Muscle layer of colon (tissue), 2 donors: ENCODE measurements at regions not wholly inside any gene's neighbourhood (a gene's known extent, or its start where the extent isn't known, plus 50 kb on each side); places are given as distances from the start of the nearest gene placed in this dataset.

Experiments
- H3K27ac ChIP-seq: one replicate; pipeline ENCODE4 v1.7.0; 2013; ENCODE audit warnings: low read depth, mild to moderate bottlenecking, low read length, moderate library complexity
- H3K27me3 ChIP-seq, 2 donors: one replicate each; pipeline ENCODE4 v1.7.0; 2013; ENCODE audit warnings: low read length in 2 of 2, mild to moderate bottlenecking in 2 of 2; ENCODE audit not compliant: insufficient read depth in 2 of 2, control insufficient read depth in 1 of 2
- H3K36me3 ChIP-seq: one replicate; pipeline ENCODE4 v1.7.0; 2013; ENCODE audit warnings: mild to moderate bottlenecking, low read length; ENCODE audit not compliant: insufficient read depth
- H3K4me1 ChIP-seq: one replicate; pipeline ENCODE4 v1.7.0; 2013; ENCODE audit warnings: mild to moderate bottlenecking, low read length; ENCODE audit not compliant: insufficient read depth
- H3K4me3 ChIP-seq, 2 donors: one replicate each; pipeline ENCODE4 v1.7.0; 2013; ENCODE audit warnings: low read length in 2 of 2, low read depth in 1 of 2, mild to moderate bottlenecking in 1 of 2, moderate library complexity in 1 of 2
- H3K9ac ChIP-seq: one replicate; pipeline ENCODE4 v1.7.0; 2013; ENCODE audit warnings: low read length
- H3K9me3 ChIP-seq: one replicate; pipeline ENCODE4 v1.7.0; 2013; ENCODE audit warnings: mild to moderate bottlenecking, low read length
- donor health status: abdominal sarcoma.
- donor health status: Adenocarcinoma of cecum.

GRCh38 chr20:60627751-60628565 lies 624.1 kb upstream of the CDH4 start:
- H3K27me3 ChIP-seq, result no peaks in the 10 kb centered on the region
- H3K27ac ChIP-seq, result no peak overlapping the region
- no peaks in the 10 kb centered on the region for H3K4me1 ChIP-seq
- no peak overlapping the region for H3K4me3 ChIP-seq
- no peaks in the 10 kb centered on the region for H3K9me3 ChIP-seq
- no peaks in the 10 kb centered on the region for H3K36me3 ChIP-seq
- H3K9ac ChIP-seq, result no peak overlapping the region

GRCh38 chr20:60628749-60629148 lies 623.3 kb upstream of the CDH4 start:
- H3K27me3 ChIP-seq, result no peaks in the 10 kb centered on the region
- no peaks in the 10 kb centered on the region for H3K4me1 ChIP-seq
- no peak overlapping the region for H3K27ac ChIP-seq
- no peak overlapping the region for H3K9ac ChIP-seq
- H3K9me3 ChIP-seq, result no peaks in the 10 kb centered on the region
- H3K36me3 ChIP-seq, result no peaks in the 10 kb centered on the region
- H3K4me3 ChIP-seq, result no peak overlapping the region

- no peaks in the 10 kb centered on the region for H3K36me3 ChIP-seq
- H3K4me3 ChIP-seq, result no peak overlapping the region
- no peaks in the 10 kb centered on the region for H3K9me3 ChIP-seq
- no peak overlapping the region for H3K27ac ChIP-seq
- no peaks in the 10 kb centered on the region for H3K27me3 ChIP-seq
- no peaks in the 10 kb centered on the region for H3K4me1 ChIP-seq
- H3K9ac ChIP-seq, result no peak overlapping the region
These were observed 622.9 kb upstream of the CDH4 start for GRCh38 chr20:60629206-60629605.

- H3K4me1 ChIP-seq, result no peaks in the 10 kb centered on the region
- H3K27ac ChIP-seq, result no peak overlapping the region
- H3K36me3 ChIP-seq, result no peaks in the 10 kb centered on the region
- no peaks in the 10 kb centered on the region for H3K27me3 ChIP-seq
- H3K4me3 ChIP-seq, result no peak overlapping the region
- H3K9me3 ChIP-seq, result no peaks in the 10 kb centered on the region
- H3K9ac ChIP-seq, result no peak overlapping the region
These were observed 621.5 kb upstream of the CDH4 start for GRCh38 chr20:60630609-60631008.

DNA sequence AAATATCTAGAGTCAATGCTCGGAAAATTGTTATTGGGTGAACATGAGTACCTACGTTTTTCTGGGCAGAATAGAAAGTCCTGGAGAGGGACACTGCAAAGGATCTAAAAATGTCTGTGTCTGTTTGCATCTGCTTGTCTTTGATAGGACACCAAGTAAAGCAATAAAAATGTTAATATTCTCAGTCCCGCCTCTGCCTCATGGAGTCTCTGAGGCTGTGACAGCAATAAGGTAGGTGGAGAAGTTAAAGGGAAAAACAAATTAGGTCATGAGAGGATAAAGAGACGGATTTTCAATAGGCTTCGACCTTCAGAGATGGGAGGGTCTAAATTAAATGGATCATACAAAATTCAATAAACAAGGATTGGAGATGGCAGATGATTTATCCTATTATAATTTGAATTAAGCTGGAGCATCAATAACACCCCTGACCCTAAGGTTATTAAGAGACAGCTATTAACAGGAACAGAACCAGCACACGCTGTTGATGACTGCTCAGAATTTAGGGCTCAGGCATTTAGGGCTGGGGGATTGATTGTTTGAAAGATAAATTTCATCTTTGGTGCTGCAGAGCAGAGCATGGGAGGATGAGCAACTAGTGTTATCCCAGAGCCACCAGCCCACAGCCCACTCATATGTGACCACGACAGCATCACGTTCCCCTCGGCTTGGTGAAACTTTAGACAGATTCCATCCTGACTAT lies 620.3 kb upstream of the CDH4 start:
- Histone ChIP-seq H3K27ac (no peak overlapping the region), H3K27me3 (no peaks in the 10 kb centered on the region), H3K36me3 (no peaks in the 10 kb centered on the region), H3K9me3 (no peaks in the 10 kb centered on the region), H3K9ac (no peak overlapping the region), H3K4me3 (no peak overlapping the region), H3K4me1 (no peaks in the 10 kb centered on the region)

DNA sequence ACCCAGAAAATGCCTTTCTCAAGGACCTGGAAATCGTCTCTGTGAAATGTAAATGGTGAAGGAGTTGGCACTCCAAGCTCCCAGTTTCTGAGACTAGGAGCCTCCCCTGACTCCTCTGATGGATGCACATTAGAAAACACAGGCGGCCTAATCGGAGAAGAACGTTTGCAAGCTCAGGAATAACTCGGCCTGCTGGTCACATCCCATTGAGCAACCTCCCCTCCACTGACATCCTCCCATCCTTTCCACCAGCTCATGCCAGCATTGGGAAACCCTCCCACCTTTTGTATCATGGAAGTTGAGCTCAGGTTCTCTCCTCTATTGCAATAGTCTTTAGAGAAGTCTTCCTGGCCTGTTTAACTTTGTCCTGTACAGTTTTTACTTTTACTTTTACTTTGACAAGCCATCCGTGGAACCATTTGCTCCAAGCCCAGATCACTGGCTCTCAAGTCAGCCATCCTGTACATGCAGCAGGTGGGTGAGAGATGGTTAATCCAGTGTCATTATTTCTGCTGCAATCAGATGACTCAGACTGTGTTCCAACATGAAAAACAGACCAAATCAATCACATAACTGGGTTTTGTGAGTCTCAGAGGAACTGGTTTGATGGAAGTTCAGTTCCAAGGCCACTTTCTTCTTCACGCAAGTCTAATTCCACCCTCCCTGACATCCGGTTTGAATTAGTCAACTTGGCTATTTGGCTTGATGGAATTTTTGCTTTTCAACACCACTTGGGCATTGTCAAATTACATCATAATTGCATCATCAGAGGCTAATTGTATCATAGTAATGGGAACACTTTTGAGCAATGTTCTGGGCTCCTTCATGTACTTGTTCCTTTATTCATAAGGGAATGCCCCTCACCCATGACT lies 619.4 kb upstream of the CDH4 start:
- H3K9me3 ChIP-seq, result no peaks in the 10 kb centered on the region
- H3K4me1 ChIP-seq, result no peaks in the 10 kb centered on the region
- H3K9ac ChIP-seq, result no peak overlapping the region
- no peak overlapping the region for H3K4me3 ChIP-seq
- H3K27me3 ChIP-seq, result no peaks in the 10 kb centered on the region
- no peak overlapping the region for H3K27ac ChIP-seq
- H3K36me3 ChIP-seq, result no peaks in the 10 kb centered on the region

- Histone ChIP-seq H3K36me3 (no peaks in the 10 kb centered on the region), H3K4me1 (no peaks in the 10 kb centered on the region), H3K27ac (no peak overlapping the region), H3K4me3 (no peak overlapping the region), H3K9me3 (no peaks in the 10 kb centered on the region), H3K27me3 (no peaks in the 10 kb centered on the region), H3K9ac (no peak overlapping the region)
These were observed 617.4 kb upstream of the CDH4 start for GRCh38 chr20:60634491-60635172.

GRCh38 chr20:60636417-60636816 lies 615.6 kb upstream of the CDH4 start:
- Histone ChIP-seq H3K27me3 (no peaks in the 10 kb centered on the region), H3K9me3 (no peaks in the 10 kb centered on the region), H3K4me3 (no peak overlapping the region), H3K9ac (no peak overlapping the region), H3K36me3 (no peaks in the 10 kb centered on the region), H3K27ac (no peak overlapping the region), H3K4me1 (no peaks in the 10 kb centered on the region)

- Histone ChIP-seq H3K4me1 (no peaks in the 10 kb centered on the region), H3K27me3 (no peaks in the 10 kb centered on the region), H3K9me3 (no peaks in the 10 kb centered on the region), H3K4me3 (no peak overlapping the region), H3K9ac (no peak overlapping the region), H3K27ac (no peak overlapping the region), H3K36me3 (no peaks in the 10 kb centered on the region)
These were observed 614.3 kb upstream of the CDH4 start for GRCh38 chr20:60637801-60638200.

GRCh38 chr20:60638430-60639098 lies 613.5 kb upstream of the CDH4 start:
- Histone ChIP-seq H3K9ac (no peak overlapping the region), H3K27me3 (no peaks in the 10 kb centered on the region)

More at GRCh38 chr20:60638430-60639098, 613.5 kb upstream of the CDH4 start:
- Histone ChIP-seq H3K4me3 (no peak overlapping the region), H3K4me1 (no peaks in the 10 kb centered on the region), H3K9me3 (no peaks in the 10 kb centered on the region), H3K36me3 (no peaks in the 10 kb centered on the region), H3K27ac (no peak overlapping the region)
